Activated naive CD4-positive, alpha-beta T cell treated with anti-CD3 and anti-CD28 coated beads, Interleukin-2, amount 50 U/mL, for 24 hours (primary cell): ENCODE measurements at regions not wholly inside any gene's neighbourhood (a gene's known extent, or its start where the extent isn't known, plus 50 kb on each side); places are given as distances from the start of the nearest gene placed in this dataset.
"Not testable (repeated sequence)": the region's sequence is repeated elsewhere in the genome, so short reads cannot be mapped to it uniquely, and the experiment has no call there.

ENCODE experiments used
- H3K27ac Mint-ChIP-seq: one replicate; pipeline ENCODE4 v1.8.0; 2021; ENCODE audit warnings: mild to moderate bottlenecking, mixed read lengths
- H3K27me3 Mint-ChIP-seq: one replicate; pipeline ENCODE4 v1.8.0; 2021; ENCODE audit warnings: mixed read lengths
- H3K36me3 Mint-ChIP-seq: one replicate; pipeline ENCODE4 v1.8.0; 2021; ENCODE audit warnings: mixed read lengths
- H3K4me1 Mint-ChIP-seq: one replicate; pipeline ENCODE4 v1.8.0; 2021; ENCODE audit warnings: mixed read lengths
- H3K4me3 Mint-ChIP-seq: one replicate; pipeline ENCODE4 v1.8.0; 2021; ENCODE audit warnings: mild to moderate bottlenecking, mixed read lengths
- H3K9me3 Mint-ChIP-seq: one replicate; pipeline ENCODE4 v1.8.0; 2021; ENCODE audit warnings: mixed read lengths

DNA sequence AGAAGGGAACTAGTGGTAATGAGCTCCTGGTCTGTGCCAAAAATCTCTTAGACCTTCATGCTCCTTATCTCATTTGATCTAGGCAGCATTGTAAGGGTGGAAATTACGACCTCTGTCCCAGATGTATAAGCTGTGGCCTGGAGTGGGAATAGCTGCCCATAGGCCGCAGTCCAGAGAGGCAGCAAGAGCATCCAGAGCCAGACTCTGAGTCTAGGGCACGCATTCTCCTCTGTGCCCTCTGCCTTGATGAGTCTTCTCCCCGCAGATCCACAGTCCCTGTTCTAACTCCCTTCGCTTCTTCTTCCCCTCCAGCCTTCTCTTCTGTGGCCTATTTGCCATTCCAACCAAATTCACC lies 304.6 kb downstream of the MYCN start:
- Mint-ChIP-seq H3K4me3 (no peak overlapping the region), H3K27me3 (peaks cover 3% of the 10 kb centered on the region), H3K9me3 (no peaks in the 10 kb centered on the region), H3K36me3 (no peaks in the 10 kb centered on the region), H3K27ac (no peak overlapping the region), H3K4me1 (no peaks in the 10 kb centered on the region)

DNA sequence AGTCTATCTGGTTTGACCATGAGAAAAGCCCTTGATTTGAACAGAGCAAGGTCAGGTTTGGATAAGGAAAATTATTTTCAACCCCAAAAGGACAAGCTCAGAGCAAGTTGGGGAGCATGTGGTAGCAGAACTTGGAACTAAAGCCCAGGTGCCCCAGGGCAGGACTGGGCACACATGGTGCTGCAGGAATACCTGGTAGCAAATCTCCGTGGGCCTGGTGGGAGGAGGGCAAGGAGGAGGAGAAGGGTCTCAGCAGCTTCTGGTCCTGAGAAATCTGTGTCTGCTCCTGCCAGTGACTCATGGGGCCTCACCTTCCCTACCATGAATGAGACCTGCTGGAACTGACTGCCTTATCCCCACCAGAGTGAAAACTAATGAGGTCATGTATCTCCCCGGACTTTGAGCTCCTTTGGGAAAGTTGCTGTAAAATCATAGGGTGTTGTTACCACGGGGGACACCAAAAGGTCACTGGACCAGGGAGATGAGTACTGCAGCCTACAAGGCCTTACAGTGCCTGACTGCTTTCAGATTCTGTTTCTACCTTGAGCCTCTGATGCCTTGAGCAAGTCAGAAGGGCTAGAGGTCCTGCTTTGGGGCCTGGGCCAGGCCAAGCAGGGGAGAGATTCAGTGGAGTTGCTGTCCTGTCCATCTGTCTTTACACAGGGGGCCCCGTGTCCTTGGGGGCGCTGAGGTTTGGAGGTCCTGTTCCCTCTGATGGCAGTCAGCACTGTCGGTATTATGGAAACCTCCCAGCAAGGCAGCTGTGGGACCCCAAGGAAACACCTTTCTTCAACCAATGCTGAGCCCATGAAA lies 304.0 kb downstream of the MYCN start:
- Mint-ChIP-seq H3K36me3 (no peaks in the 10 kb centered on the region), H3K27me3 (peaks cover 4% of the 10 kb centered on the region), H3K4me1 (no peaks in the 10 kb centered on the region), H3K9me3 (no peaks in the 10 kb centered on the region), H3K27ac (no peak overlapping the region), H3K4me3 (no peak overlapping the region)

DNA sequence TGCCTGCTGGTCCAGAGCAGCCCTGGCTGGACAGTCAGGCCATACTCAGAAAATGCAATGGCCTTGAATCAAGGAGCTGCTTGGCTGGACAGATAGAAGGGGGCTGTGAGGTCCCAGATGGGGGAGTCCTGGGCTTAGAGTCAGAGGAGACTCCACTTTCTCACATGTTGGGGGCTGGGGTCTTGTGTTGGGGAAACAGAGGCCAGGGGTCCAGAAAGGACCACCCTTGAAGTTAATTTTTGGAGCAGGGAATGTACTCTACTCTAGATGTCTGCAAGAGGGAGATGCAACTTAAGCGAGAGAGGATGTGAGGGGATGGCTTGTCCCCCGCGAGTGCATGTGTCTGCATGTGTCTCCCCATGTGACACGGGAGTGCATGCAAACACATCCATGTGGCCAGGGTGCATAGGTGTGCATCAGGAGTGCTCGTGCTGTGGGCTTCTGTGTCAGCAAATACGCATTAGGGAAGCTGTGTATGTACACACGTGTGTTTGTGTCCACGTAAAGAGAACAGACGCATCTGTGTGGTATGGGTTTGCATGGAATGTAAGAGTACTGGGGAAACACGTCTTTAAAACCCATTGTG lies 303.2 kb downstream of the MYCN start:
- Mint-ChIP-seq H3K27ac (no peak overlapping the region), H3K4me3 (no peak overlapping the region), H3K27me3 (peaks cover 4% of the 10 kb centered on the region), H3K9me3 (no peaks in the 10 kb centered on the region), H3K4me1 (no peaks in the 10 kb centered on the region), H3K36me3 (no peaks in the 10 kb centered on the region)

GRCh38 chr2:16242906-16243305 lies 302.6 kb downstream of the MYCN start:
- Mint-ChIP-seq H3K27me3 (peaks cover 6% of the 10 kb centered on the region), H3K4me3 (no peak overlapping the region), H3K27ac (no peak overlapping the region), H3K4me1 (no peaks in the 10 kb centered on the region), H3K9me3 (no peaks in the 10 kb centered on the region), H3K36me3 (no peaks in the 10 kb centered on the region)

- Mint-ChIP-seq H3K4me1 (no peaks in the 10 kb centered on the region), H3K27ac (no peak overlapping the region), H3K27me3 (peaks cover 6% of the 10 kb centered on the region)
Observed at GRCh38 chr2:16241166-16242160, 301.1 kb downstream of the MYCN start.

DNA sequence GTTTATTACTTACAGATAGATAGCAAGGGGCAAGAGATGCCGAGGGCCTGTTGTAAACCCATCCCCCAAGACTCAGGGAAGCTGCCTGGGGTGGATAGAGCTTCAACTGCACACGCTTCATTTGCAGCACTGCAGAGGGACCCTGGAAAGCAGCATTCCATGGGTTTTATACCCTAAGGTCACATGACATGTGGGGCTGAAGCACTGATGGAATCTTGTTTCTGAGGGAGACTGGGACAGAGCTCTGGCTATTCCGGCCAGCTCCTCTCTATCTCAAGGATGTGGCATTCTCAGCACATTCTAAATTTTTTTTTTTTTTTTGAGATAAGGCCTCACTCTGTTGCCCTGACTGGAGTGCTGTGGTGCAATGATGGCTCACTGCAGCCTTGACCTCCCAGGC lies 300.1 kb downstream of the MYCN start:
- Mint-ChIP-seq H3K4me1 (no peaks in the 10 kb centered on the region), H3K27me3 (peaks cover 10% of the 10 kb centered on the region), H3K4me3 (no peak overlapping the region), H3K27ac (no peak overlapping the region), H3K9me3 (no peaks in the 10 kb centered on the region), H3K36me3 (no peaks in the 10 kb centered on the region)

More at GRCh38 chr2:16241166-16242160, 301.1 kb downstream of the MYCN start:
- Mint-ChIP-seq H3K36me3 (no peaks in the 10 kb centered on the region), H3K4me3 (no peak overlapping the region), H3K9me3 (no peaks in the 10 kb centered on the region)

DNA sequence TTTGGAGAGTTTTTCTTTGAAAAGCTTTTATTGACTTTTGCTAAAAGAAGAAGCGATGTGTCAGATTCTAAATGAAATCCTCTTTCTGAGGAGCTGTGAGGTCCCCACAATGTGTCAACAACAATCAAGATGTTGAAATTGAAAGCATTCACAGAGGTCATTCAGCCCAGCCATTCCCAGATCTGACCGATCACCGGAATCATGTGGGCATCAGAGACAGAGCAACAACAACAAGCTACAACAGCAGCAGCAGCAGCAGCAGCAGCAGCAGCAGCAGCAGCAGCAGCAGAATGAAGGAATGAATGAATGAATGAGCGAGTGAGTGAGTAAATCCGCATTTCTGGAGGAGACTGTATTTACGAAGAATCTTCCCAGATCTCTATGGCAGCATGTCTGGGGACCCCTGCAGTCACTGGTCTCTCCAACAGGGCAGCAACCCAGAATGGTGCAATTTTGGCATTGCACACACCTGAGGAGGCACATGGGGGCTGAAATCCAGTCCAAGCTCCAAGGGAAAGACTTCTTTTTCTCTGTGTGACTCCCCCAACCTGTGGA lies 299.0 kb downstream of the MYCN start:
- Mint-ChIP-seq H3K4me1 (no peaks in the 10 kb centered on the region), H3K9me3 (no peaks in the 10 kb centered on the region), H3K36me3 (no peaks in the 10 kb centered on the region), H3K27me3 (peaks cover 12% of the 10 kb centered on the region), H3K27ac (no peak overlapping the region), H3K4me3 (no peak overlapping the region)

DNA sequence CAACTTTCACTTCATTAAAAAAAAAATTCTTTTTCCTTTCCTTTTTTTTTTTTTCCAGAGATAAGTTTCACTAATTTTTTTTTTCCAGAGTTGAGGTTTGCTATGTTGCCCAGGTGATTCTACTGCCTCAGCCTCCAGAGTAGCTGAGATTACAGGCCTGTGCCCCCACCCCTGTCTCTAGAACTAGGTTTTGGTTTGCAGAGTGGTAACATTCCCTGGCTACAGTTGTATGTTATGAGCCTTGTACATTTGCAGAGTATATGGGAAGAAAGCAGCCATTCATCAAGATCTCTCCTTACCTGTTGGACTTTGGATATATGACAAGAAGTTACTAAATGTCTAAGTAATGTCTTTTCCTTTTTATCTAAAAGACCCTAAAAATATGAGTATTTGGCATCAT lies 298.4 kb downstream of the MYCN start:
- peaks cover 12% of the 10 kb centered on the region for H3K27me3 Mint-ChIP-seq
- no peaks in the 10 kb centered on the region for H3K4me1 Mint-ChIP-seq
- no peak overlapping the region for H3K4me3 Mint-ChIP-seq
- H3K27ac Mint-ChIP-seq, result no peak overlapping the region
- no peaks in the 10 kb centered on the region for H3K9me3 Mint-ChIP-seq
- H3K36me3 Mint-ChIP-seq, result no peaks in the 10 kb centered on the region

GRCh38 chr2:16238001-16238761 lies 297.8 kb downstream of the MYCN start:
- no peak overlapping the region for H3K4me3 Mint-ChIP-seq
- H3K27ac Mint-ChIP-seq, result no peak overlapping the region
- H3K9me3 Mint-ChIP-seq, result no peaks in the 10 kb centered on the region
- no peaks in the 10 kb centered on the region for H3K36me3 Mint-ChIP-seq
- no peaks in the 10 kb centered on the region for H3K4me1 Mint-ChIP-seq
- H3K27me3 Mint-ChIP-seq, result peaks cover 12% of the 10 kb centered on the region

DNA sequence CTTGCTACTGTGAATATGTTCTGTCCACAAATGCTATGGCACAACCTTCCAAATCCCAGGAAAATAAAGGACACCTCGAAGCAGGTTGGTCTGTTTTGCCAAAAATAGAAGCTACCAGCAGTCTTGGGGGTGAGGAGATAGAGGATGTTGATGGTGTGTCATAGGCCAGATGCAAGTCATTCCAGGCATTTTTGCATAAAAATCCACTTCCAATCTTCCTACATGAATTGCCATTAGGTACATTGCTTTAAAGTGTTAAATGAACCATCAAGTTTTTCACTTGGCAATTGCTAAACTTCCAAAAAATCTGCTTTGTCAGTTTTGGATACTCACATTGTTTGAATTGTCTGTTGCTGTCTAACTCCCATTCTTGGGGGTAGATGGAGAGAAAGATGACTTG lies 295.4 kb downstream of the MYCN start:
- no peak overlapping the region for H3K4me3 Mint-ChIP-seq
- H3K9me3 Mint-ChIP-seq, result no peaks in the 10 kb centered on the region
- H3K4me1 Mint-ChIP-seq, result no peaks in the 10 kb centered on the region
- peaks cover 12% of the 10 kb centered on the region for H3K27me3 Mint-ChIP-seq
- H3K36me3 Mint-ChIP-seq, result no peaks in the 10 kb centered on the region
- no peak overlapping the region for H3K27ac Mint-ChIP-seq

DNA sequence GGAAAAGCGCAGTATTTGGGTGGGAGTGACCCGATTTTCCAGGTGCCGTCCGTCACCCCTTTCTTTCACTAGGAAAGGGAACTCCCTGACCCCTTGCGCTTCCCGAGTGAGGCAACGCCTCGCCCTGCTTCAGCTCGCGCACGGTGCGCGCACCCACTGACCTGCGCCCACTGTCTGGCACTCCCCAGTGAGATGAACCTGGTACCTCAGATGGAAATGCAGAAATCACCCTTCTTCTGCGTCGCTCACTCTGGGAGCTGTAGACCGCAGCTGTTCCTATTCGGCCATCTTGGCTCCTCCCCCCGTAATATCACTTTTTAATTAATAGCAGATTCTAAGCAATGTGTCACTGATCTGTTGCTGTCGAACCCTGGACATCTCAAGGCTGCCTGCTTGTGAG lies 294.9 kb downstream of the MYCN start:
- not testable (repeated sequence) for H3K4me3 Mint-ChIP-seq, H3K36me3 Mint-ChIP-seq, H3K27ac Mint-ChIP-seq, H3K9me3 Mint-ChIP-seq, H3K4me1 Mint-ChIP-seq
- peaks cover 12% of the 10 kb centered on the region for H3K27me3 Mint-ChIP-seq

DNA sequence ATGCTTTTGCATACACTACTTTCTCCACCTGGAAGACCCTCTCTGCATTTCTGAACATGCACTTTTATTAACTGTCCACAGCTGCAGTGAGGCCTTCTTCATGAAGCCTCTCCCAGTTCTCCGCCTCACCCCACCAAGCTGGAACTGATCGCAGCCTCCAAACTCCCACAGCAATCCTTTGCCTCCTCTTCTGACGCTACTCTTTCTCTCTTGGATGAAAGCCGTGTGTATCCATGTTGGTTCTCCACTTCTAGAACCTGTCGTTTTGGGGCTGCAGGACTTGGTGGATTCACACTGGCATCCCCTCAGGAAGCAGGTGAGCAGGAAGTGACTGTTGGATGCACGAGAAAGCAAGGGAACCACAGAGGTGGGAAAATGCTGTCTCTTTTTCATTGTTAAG lies 288.6 kb downstream of the MYCN start:
- Mint-ChIP-seq H3K4me1 (no peaks in the 10 kb centered on the region), H3K36me3 (no peaks in the 10 kb centered on the region), H3K4me3 (no peak overlapping the region), H3K27ac (no peak overlapping the region), H3K27me3 (no peaks in the 10 kb centered on the region), H3K9me3 (no peaks in the 10 kb centered on the region)

DNA sequence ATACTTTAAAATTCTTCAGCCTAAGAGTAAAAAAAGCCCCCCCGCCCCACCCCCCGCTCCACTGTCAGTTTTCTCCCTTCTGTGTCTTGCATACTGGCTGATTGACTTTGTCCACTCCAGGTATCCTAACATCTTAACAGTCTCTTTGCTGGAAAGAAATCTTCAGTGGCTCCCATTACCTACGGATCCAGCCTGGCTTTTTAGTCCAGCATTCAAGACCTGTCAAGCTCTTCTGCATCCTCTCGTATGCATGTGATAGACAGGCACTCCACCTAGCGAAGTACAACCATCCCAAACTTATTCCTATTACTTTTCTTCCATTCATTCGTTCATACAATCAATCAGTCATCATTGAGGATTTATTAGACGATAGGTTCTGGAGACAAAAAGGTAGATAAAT lies 288.1 kb downstream of the MYCN start:
- H3K4me3 Mint-ChIP-seq, result no peak overlapping the region
- no peaks in the 10 kb centered on the region for H3K9me3 Mint-ChIP-seq
- no peaks in the 10 kb centered on the region for H3K27me3 Mint-ChIP-seq
- H3K36me3 Mint-ChIP-seq, result no peaks in the 10 kb centered on the region
- H3K27ac Mint-ChIP-seq, result no peak overlapping the region
- no peaks in the 10 kb centered on the region for H3K4me1 Mint-ChIP-seq

DNA sequence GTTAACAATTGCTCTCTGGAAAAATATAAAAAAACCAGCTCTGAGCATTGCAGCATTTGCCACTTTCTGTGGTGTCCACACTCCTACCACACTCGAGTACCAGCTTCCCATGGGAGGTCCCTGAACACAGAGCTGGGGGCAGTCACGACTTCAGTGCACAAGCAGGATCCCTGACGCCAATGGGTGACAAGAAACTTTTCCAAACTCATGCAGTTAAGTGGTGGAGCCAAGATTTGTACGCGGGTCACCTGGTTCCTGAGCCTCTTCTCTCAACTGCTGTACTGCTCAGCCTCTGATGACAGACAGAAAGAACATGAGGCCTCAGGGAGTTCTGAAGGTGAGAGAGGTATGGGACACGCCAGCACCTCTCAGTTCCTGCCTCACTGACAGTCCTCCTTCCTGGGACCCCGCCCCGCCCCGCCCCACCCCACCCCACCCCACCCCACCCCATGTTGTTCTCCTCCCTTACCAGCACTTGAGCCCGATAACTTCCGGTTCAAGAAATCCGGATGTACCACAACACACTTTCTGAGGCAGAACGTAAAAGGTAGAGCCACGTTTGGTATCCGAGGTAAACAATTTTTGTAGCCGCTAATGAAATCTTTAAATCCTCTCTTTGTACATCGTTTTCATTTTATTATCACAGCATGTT lies 287.6 kb downstream of the MYCN start:
- Mint-ChIP-seq H3K4me1 (no peaks in the 10 kb centered on the region), H3K36me3 (no peaks in the 10 kb centered on the region), H3K27ac (no peak overlapping the region), H3K27me3 (no peaks in the 10 kb centered on the region), H3K9me3 (no peaks in the 10 kb centered on the region), H3K4me3 (no peak overlapping the region)
